Astrocyte (in vitro differentiated cells and primary cell): ENCODE measurements at regions not wholly inside any gene's neighbourhood (a gene's known extent, or its start where the extent isn't known, plus 50 kb on each side); places are given as distances from the start of the nearest gene placed in this dataset.

Source experiments
- DNase-seq: peaks from one replicate; pipeline ENCODE4 v3.0.0-alpha.2; 2010; ENCODE audit warnings: low read depth
- FAIRE-seq: peaks from 2 replicates; lab custom pipeline; 2011; peaks lifted over from hg19 to GRCh38; lab: Jason Lieb, UNC
- H2AFZ ChIP-seq: 2 replicates; pipeline ENCODE4 v1.6.0; 2012; ENCODE audit warnings: low read depth, low read length, inconsistent platforms
- H3K27ac ChIP-seq: 2 replicates; pipeline ENCODE4 v1.5.1; 2011; ENCODE audit warnings: low read depth, low read length, inconsistent platforms
- H3K27me3 ChIP-seq: 2 replicates; pipeline ENCODE4 v1.6.0; 2011; ENCODE audit warnings: low read length, inconsistent platforms; ENCODE audit not compliant: insufficient read depth
- H3K36me3 ChIP-seq: 2 replicates; pipeline ENCODE4 v1.5.1; 2011; ENCODE audit warnings: low read length, inconsistent platforms; ENCODE audit not compliant: insufficient read depth
- H3K4me1 ChIP-seq: 2 replicates; pipeline ENCODE4 v1.5.1; 2011; ENCODE audit warnings: low read length, inconsistent platforms; ENCODE audit not compliant: insufficient read depth
- H3K4me2 ChIP-seq: 2 replicates; pipeline ENCODE4 v1.6.0; 2012; ENCODE audit warnings: low read length, inconsistent platforms
- H3K4me3 ChIP-seq: 2 replicates; pipeline ENCODE4 v1.5.1; 2011; ENCODE audit warnings: low read depth, mild to moderate bottlenecking, low read length, inconsistent platforms; ENCODE audit not compliant: insufficient read depth
- H3K79me2 ChIP-seq: 2 replicates; pipeline ENCODE4 v1.6.0; 2012; ENCODE audit warnings: mild to moderate bottlenecking, low read length, inconsistent platforms; ENCODE audit not compliant: insufficient read depth
- H3K9ac ChIP-seq: 2 replicates; pipeline ENCODE4 v1.6.0; 2012; ENCODE audit warnings: mild to moderate bottlenecking, low read length, inconsistent platforms
- H3K9me3 ChIP-seq: 2 replicates; pipeline ENCODE4 v1.5.1; 2012; ENCODE audit warnings: low read depth, mild to moderate bottlenecking, low read length, inconsistent platforms; ENCODE audit not compliant: insufficient read depth
- H4K20me1 ChIP-seq: 2 replicates; pipeline ENCODE4 v1.6.0; 2012; ENCODE audit warnings: low read length, inconsistent platforms; ENCODE audit not compliant: insufficient read depth
- H3K27ac Mint-ChIP-seq: one replicate; pipeline ENCODE4 v1.8.0; 2021; ENCODE audit warnings: mild to moderate bottlenecking, mixed read lengths; ENCODE audit not compliant: unreplicated experiment
- H3K27me3 Mint-ChIP-seq: one replicate; pipeline ENCODE4 v1.8.0; 2021; ENCODE audit warnings: low read depth, mixed read lengths; ENCODE audit not compliant: unreplicated experiment
- H3K36me3 Mint-ChIP-seq: one replicate; pipeline ENCODE4 v1.8.0; 2021; ENCODE audit warnings: low read depth, mixed read lengths; ENCODE audit not compliant: unreplicated experiment
- H3K4me1 Mint-ChIP-seq: one replicate; pipeline ENCODE4 v1.8.0; 2021; ENCODE audit warnings: low read depth, mixed read lengths; ENCODE audit not compliant: unreplicated experiment
- H3K4me3 Mint-ChIP-seq: one replicate; pipeline ENCODE4 v1.8.0; 2021; ENCODE audit warnings: mild to moderate bottlenecking, moderate library complexity, mixed read lengths; ENCODE audit not compliant: unreplicated experiment
- H3K9me3 Mint-ChIP-seq: one replicate; pipeline ENCODE4 v1.8.0; 2021; ENCODE audit warnings: mild to moderate bottlenecking, mixed read lengths; ENCODE audit not compliant: unreplicated experiment
- EZH2 ChIP-seq: IDR thresholded peaks from 2 replicates; pipeline ENCODE4 v1.6.1; 2012; ENCODE audit warnings: mild to moderate bottlenecking, low read length, inconsistent platforms; ENCODE audit not compliant: insufficient read depth
- TF ChIP-seq, protein P1 (sequence below): IDR thresholded peaks from 2 replicates; pipeline ENCODE4 v1.5.1; 2011; ENCODE audit warnings: low read depth, mild to moderate bottlenecking, inconsistent platforms, low read length, moderate library complexity; ENCODE audit not compliant: insufficient read depth

GRCh38 chr3:190208196-190208595 is 87.5 kb upstream of the P3H2 start:
- H3K79me2 ChIP-seq = no peaks in the 10 kb centered on the region
- H3K36me3 Mint-ChIP-seq = no peaks in the 10 kb centered on the region

GRCh38 chr3:190205739-190206138 is 85.0 kb upstream of the P3H2 start:
- DNase-seq (peak; percentile 76), FAIRE-seq (peak; percentile 89)
- Histone ChIP-seq H3K27ac (peak overlapping the region; percentile 2), H3K36me3 (no peaks in the 10 kb centered on the region), H3K27me3 (no peaks in the 10 kb centered on the region), H3K79me2 (no peaks in the 10 kb centered on the region), H3K9me3 (no peaks in the 10 kb centered on the region), H3K4me3 (no peak overlapping the region), H3K4me2 (no peak overlapping the region), H2AFZ (no peak overlapping the region), H4K20me1 (no peaks in the 10 kb centered on the region), H3K4me1 (no peaks in the 10 kb centered on the region), H3K9ac (no peak overlapping the region)
- Mint-ChIP-seq H3K4me3 (no peak overlapping the region), H3K9me3 (peaks cover 3% of the 10 kb centered on the region), H3K36me3 (no peaks in the 10 kb centered on the region), H3K4me1 (peaks cover 15% of the 10 kb centered on the region), H3K27me3 (no peaks in the 10 kb centered on the region), H3K27ac (peak overlapping the region; percentile 92)
- no peak for TF ChIP-seq EZH2
- TF ChIP-seq, protein P1, sequence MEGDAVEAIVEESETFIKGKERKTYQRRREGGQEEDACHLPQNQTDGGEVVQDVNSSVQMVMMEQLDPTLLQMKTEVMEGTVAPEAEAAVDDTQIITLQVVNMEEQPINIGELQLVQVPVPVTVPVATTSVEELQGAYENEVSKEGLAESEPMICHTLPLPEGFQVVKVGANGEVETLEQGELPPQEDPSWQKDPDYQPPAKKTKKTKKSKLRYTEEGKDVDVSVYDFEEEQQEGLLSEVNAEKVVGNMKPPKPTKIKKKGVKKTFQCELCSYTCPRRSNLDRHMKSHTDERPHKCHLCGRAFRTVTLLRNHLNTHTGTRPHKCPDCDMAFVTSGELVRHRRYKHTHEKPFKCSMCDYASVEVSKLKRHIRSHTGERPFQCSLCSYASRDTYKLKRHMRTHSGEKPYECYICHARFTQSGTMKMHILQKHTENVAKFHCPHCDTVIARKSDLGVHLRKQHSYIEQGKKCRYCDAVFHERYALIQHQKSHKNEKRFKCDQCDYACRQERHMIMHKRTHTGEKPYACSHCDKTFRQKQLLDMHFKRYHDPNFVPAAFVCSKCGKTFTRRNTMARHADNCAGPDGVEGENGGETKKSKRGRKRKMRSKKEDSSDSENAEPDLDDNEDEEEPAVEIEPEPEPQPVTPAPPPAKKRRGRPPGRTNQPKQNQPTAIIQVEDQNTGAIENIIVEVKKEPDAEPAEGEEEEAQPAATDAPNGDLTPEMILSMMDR = no peak

More at GRCh38 chr3:190208196-190208595, 87.5 kb upstream of the P3H2 start:
- no peak overlapping the region for H3K4me2 ChIP-seq
- H3K36me3 ChIP-seq = no peaks in the 10 kb centered on the region
- H3K9me3 ChIP-seq = no peaks in the 10 kb centered on the region
- no peak overlapping the region for H3K9ac ChIP-seq
- H3K27ac ChIP-seq = no peak overlapping the region
- no peak for FAIRE-seq
- H3K27me3 ChIP-seq = no peaks in the 10 kb centered on the region
- no peak overlapping the region for H2AFZ ChIP-seq
- Mint-ChIP-seq H3K4me1 (peaks cover 15% of the 10 kb centered on the region), H3K27ac (peak overlapping the region; percentile 67), H3K9me3 (peaks cover 3% of the 10 kb centered on the region), H3K27me3 (no peaks in the 10 kb centered on the region), H3K4me3 (no peak overlapping the region)
- no peak for DNase-seq
- no peak overlapping the region for H3K4me3 ChIP-seq
- no peak for TF ChIP-seq EZH2
- TF ChIP-seq, protein P1 = no peak
- H3K4me1 ChIP-seq = no peaks in the 10 kb centered on the region
- H4K20me1 ChIP-seq = no peaks in the 10 kb centered on the region

DNA sequence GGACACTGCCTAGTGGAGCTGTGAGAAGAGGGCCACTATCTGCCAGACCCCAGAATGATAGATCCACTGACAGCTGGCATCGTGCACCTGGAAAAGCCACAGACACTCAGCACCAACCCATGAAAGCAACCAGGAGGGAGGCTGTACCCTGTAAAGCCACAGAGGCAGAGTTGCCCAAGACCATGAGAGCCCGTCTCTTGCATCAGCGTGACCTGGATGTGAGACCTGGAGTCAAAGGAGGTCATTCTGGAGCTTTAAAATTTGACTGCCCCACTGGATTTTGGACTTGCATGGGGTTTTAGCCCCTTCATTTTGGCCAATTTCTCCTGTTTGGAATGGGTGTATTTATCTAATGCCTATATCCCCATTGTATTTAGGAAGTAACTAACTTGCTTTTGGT is 83.5 kb upstream of the P3H2 start:
- no peak for DNase-seq

More for the DNA sequence above, 83.5 kb upstream of the P3H2 start:
- no peak overlapping the region for H3K27ac ChIP-seq
- H3K27me3 Mint-ChIP-seq = no peaks in the 10 kb centered on the region
- no peaks in the 10 kb centered on the region for H3K36me3 ChIP-seq
- no peak overlapping the region for H2AFZ ChIP-seq
- H3K9me3 ChIP-seq = no peaks in the 10 kb centered on the region
- peaks cover 3% of the 10 kb centered on the region for H3K9me3 Mint-ChIP-seq
- H3K4me3 Mint-ChIP-seq = no peak overlapping the region
- H3K4me1 Mint-ChIP-seq = peaks cover 13% of the 10 kb centered on the region
- no peaks in the 10 kb centered on the region for H3K36me3 Mint-ChIP-seq
- no peak for TF ChIP-seq EZH2
- TF ChIP-seq, protein P1 = no peak
- no peaks in the 10 kb centered on the region for H4K20me1 ChIP-seq
- no peak overlapping the region for H3K9ac ChIP-seq
- no peaks in the 10 kb centered on the region for H3K79me2 ChIP-seq
- H3K27me3 ChIP-seq = no peaks in the 10 kb centered on the region
- FAIRE-seq = no peak
- H3K4me2 ChIP-seq = no peak overlapping the region
- H3K27ac Mint-ChIP-seq = peak overlapping the region; percentile 56
- H3K4me1 ChIP-seq = no peaks in the 10 kb centered on the region
- H3K4me3 ChIP-seq = no peak overlapping the region
